ENCODE measurements at regions not wholly inside any gene's neighbourhood (a gene's known extent, or its start where the extent isn't known, plus 50 kb on each side); places are given as distances from the start of the nearest gene placed in this dataset.

GRCh38 chr10:130968511-130968910 is 343.0 kb downstream of the TCERG1L start:
- H4K20me1 ChIP-seq (ENCODE audit: control insufficient read depth, insufficient read depth, insufficient read length) = no peaks in the 10 kb centered on the region
- no peaks in the 10 kb centered on the region for H3K79me1 ChIP-seq (ENCODE audit: insufficient read depth, low read depth, low read length, poor library complexity, severe bottlenecking)
- no peak overlapping the region for H3K4me2 ChIP-seq (ENCODE audit: insufficient read depth, insufficient read length, low read length)
- no peak overlapping the region for H3K27ac ChIP-seq (ENCODE audit: insufficient read length, low read depth, low read length)
- peaks cover 0 to 3% of the 10 kb centered on the region in 2 experiments; a peak in 3 of 4 replicates for H3K4me1 Mint-ChIP-seq
- H2BK15ac ChIP-seq (ENCODE audit: low read depth, low read length) = no peak overlapping the region
- no peak overlapping the region for H2BK12ac ChIP-seq (ENCODE audit: insufficient read length, low read depth, low read length)
- H2BK120ac ChIP-seq (ENCODE audit: low read depth, low read length, poor library complexity, severe bottlenecking) = no peak overlapping the region
- H3K4me1 ChIP-seq (ENCODE audit: insufficient read depth, low read length) = no peaks in the 10 kb centered on the region
- peaks cover 3% of the 10 kb centered on the region; the same call in 1 of the 2 replicates for H3K27me3 Mint-ChIP-seq (ENCODE audit: low read depth)
- no peak overlapping the region for H3K18ac ChIP-seq (ENCODE audit: insufficient read length, low read depth, low read length)
- H3K36me3 Mint-ChIP-seq (ENCODE audit: insufficient read depth in 1 of 3, low read depth in 3 of 3) = peaks cover 0 to 4% (median 3%) of the 10 kb centered on the region in 3 experiments; a peak in 2 of 7 replicates
- no peak overlapping the region for H4K5ac ChIP-seq (ENCODE audit: insufficient read length, low read depth, low read length)
- no peaks in the 10 kb centered on the region for H3K23me2 ChIP-seq (ENCODE audit: insufficient read length, low read depth, low read length, poor library complexity, severe bottlenecking)
- WGBS (ENCODE audit: extremely low coverage, insufficient read length, low lambda C conversion rate) = no CpG with 5 or more reads among the region's 3 CpGs
- H2AK5ac ChIP-seq (ENCODE audit: insufficient read length, low read length) = no peak overlapping the region
- H2BK20ac ChIP-seq (ENCODE audit: low read depth, low read length, poor library complexity, severe bottlenecking) = no peak overlapping the region
- H3K4me3 Mint-ChIP-seq = no peak overlapping the region
- H3T11ph ChIP-seq (ENCODE audit: low read length) = no peak overlapping the region
- no peak overlapping the region for H4K8ac ChIP-seq (replicated peaks; ENCODE audit: insufficient read length, low read depth, low read length)
- TF ChIP-seq, protein P1, sequence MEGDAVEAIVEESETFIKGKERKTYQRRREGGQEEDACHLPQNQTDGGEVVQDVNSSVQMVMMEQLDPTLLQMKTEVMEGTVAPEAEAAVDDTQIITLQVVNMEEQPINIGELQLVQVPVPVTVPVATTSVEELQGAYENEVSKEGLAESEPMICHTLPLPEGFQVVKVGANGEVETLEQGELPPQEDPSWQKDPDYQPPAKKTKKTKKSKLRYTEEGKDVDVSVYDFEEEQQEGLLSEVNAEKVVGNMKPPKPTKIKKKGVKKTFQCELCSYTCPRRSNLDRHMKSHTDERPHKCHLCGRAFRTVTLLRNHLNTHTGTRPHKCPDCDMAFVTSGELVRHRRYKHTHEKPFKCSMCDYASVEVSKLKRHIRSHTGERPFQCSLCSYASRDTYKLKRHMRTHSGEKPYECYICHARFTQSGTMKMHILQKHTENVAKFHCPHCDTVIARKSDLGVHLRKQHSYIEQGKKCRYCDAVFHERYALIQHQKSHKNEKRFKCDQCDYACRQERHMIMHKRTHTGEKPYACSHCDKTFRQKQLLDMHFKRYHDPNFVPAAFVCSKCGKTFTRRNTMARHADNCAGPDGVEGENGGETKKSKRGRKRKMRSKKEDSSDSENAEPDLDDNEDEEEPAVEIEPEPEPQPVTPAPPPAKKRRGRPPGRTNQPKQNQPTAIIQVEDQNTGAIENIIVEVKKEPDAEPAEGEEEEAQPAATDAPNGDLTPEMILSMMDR (conservative IDR thresholded peaks at IDR 0.05) = no peak
- H3K56ac ChIP-seq (ENCODE audit: insufficient read length, low read depth, low read length) = no peak overlapping the region
- no peak overlapping the region for H2BK5ac ChIP-seq (ENCODE audit: insufficient read length, low read length)
- H3K27ac Mint-ChIP-seq = no peak overlapping the region
- no peak overlapping the region for H3K4ac ChIP-seq (ENCODE audit: low read depth, low read length)
- H3K23ac ChIP-seq (ENCODE audit: insufficient read length, low read depth, low read length) = no peak overlapping the region
- no peak overlapping the region for H3K14ac ChIP-seq (ENCODE audit: insufficient read depth, low read length)
- H4K91ac ChIP-seq (ENCODE audit: insufficient read length, low read depth, low read length) = no peak overlapping the region
- no peak overlapping the region for H3K9ac ChIP-seq (ENCODE audit: extremely low read depth, insufficient read length, low read length)
- no peak for DNase-seq
- H2AFZ ChIP-seq (ENCODE audit: low read length) = no peak overlapping the region
- peaks cover 3 to 12% of the 10 kb centered on the region in 2 experiments; a peak in 4 of 5 replicates for H3K9me3 Mint-ChIP-seq
- no peaks in the 10 kb centered on the region for H3K27me3 ChIP-seq (ENCODE audit: insufficient read depth, low read length)
- no peaks in the 10 kb centered on the region for H3K9me3 ChIP-seq (ENCODE audit: control insufficient read depth, low read depth, low read length)
- H3K79me2 ChIP-seq (ENCODE audit: insufficient read depth, low read length) = no peaks in the 10 kb centered on the region

Data from H9 (cell line).